Neural progenitor cell (in vitro differentiated cells): ENCODE measurements at regions not wholly inside any gene's neighbourhood (a gene's known extent, or its start where the extent isn't known, plus 50 kb on each side); places are given as distances from the start of the nearest gene placed in this dataset.
"Not testable (repeated sequence)": the region's sequence is repeated elsewhere in the genome, so short reads cannot be mapped to it uniquely, and the experiment has no call there.

ENCODE experiments used
- EZH2phosphoT487 ChIP-seq: fragments of 200-600 bp; sonication (generic); IDR thresholded peaks from 2 replicates; pipeline ENCODE4 v1.6.1; 2017; ENCODE audit warnings: antibody characterized with exemption
- TF ChIP-seq, protein P1 (sequence below): fragments of 200-600 bp; sonication (generic); IDR thresholded peaks from 2 replicates; pipeline ENCODE4 v1.5.1; 2017; ENCODE audit warnings: antibody characterized with exemption, mild to moderate bottlenecking

- TF ChIP-seq, protein P1, sequence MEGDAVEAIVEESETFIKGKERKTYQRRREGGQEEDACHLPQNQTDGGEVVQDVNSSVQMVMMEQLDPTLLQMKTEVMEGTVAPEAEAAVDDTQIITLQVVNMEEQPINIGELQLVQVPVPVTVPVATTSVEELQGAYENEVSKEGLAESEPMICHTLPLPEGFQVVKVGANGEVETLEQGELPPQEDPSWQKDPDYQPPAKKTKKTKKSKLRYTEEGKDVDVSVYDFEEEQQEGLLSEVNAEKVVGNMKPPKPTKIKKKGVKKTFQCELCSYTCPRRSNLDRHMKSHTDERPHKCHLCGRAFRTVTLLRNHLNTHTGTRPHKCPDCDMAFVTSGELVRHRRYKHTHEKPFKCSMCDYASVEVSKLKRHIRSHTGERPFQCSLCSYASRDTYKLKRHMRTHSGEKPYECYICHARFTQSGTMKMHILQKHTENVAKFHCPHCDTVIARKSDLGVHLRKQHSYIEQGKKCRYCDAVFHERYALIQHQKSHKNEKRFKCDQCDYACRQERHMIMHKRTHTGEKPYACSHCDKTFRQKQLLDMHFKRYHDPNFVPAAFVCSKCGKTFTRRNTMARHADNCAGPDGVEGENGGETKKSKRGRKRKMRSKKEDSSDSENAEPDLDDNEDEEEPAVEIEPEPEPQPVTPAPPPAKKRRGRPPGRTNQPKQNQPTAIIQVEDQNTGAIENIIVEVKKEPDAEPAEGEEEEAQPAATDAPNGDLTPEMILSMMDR, result not testable (repeated sequence)
- not testable (repeated sequence) for TF ChIP-seq EZH2phosphoT487
These were observed 185.0 kb downstream of the TBX15 start for GRCh38 chr1:118803128-118803527.
